ENCODE measurements at regions not wholly inside any gene's neighbourhood (a gene's known extent, or its start where the extent isn't known, plus 50 kb on each side); places are given as distances from the start of the nearest gene placed in this dataset.

DNA sequence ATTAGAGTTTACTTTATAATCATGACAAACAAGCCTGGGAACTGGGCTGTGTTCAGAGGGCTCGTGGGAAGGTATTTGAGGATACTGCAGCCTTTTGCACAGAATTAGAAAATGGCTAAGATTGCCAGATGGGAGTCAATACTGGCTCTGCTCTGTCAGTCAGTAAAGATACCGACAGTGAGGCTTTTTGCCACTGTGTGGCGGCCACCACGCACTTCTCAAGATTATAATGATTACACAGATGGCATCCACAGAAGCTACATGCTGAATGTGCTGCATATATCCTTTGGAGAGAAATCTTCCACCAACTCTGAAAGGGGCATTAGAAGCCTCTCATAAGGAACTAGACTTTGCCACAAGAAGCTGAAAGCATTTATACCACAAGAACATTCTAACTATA is 213.4 kb upstream of the PTBP2 start:
- no peak overlapping the region for H3K27ac ChIP-seq (ENCODE audit: low read length)
- H3K27me3 ChIP-seq (ENCODE audit: control insufficient read depth, insufficient read depth, low read length): no peaks in the 10 kb centered on the region
- no CpG with 5 or more reads among the region's 4 CpGs for WGBS (ENCODE audit: insufficient coverage, insufficient read length)
- no peaks in the 10 kb centered on the region for H3K36me3 ChIP-seq (ENCODE audit: control insufficient read depth, insufficient read depth, low read length)
- peaks cover 2% of the 10 kb centered on the region; the same call in 1 of the 2 replicates for H3K4me1 ChIP-seq (ENCODE audit: control insufficient read depth, insufficient read depth, low read length)
- no peak overlapping the region for H3K4me3 ChIP-seq (ENCODE audit: low read length)
- no peak for DNase-seq (ENCODE audit: low read depth, low spot score)
- H3K9me3 ChIP-seq (ENCODE audit: control insufficient read depth, insufficient read depth, low read length): no peaks in the 10 kb centered on the region

DNA sequence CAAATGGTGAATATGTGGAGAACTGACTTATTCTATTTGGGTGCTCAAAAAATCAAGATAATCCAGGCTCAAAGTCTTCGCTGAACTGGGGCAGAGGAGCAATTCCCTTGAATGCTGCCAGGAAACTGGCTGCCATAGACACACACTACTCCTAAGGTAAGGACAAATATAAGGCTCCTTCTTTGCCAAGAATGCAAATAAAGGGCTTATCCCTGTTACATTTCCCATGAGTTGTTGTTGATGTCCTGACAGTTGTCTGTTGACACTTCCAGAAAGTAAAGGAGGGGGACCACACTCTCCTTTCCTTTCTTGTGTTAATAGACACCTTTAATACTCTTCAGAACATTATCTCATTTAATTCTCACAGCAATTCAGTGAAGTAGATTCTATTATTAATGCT is 212.2 kb upstream of the PTBP2 start:
- DNase-seq (ENCODE audit: low read depth, low spot score): no peak
- H3K27me3 ChIP-seq (ENCODE audit: control insufficient read depth, insufficient read depth, low read length): no peaks in the 10 kb centered on the region
- peaks cover 2% of the 10 kb centered on the region; the same call in 1 of the 2 replicates for H3K4me1 ChIP-seq (ENCODE audit: control insufficient read depth, insufficient read depth, low read length)
- no peaks in the 10 kb centered on the region for H3K36me3 ChIP-seq (ENCODE audit: control insufficient read depth, insufficient read depth, low read length)
- WGBS (ENCODE audit: insufficient coverage, insufficient read length): no CpG with 5 or more reads among the region's 1 CpG
- H3K9me3 ChIP-seq (ENCODE audit: control insufficient read depth, insufficient read depth, low read length): no peaks in the 10 kb centered on the region
- H3K4me3 ChIP-seq (ENCODE audit: low read length): no peak overlapping the region
- H3K27ac ChIP-seq (ENCODE audit: low read length): no peak overlapping the region

DNA sequence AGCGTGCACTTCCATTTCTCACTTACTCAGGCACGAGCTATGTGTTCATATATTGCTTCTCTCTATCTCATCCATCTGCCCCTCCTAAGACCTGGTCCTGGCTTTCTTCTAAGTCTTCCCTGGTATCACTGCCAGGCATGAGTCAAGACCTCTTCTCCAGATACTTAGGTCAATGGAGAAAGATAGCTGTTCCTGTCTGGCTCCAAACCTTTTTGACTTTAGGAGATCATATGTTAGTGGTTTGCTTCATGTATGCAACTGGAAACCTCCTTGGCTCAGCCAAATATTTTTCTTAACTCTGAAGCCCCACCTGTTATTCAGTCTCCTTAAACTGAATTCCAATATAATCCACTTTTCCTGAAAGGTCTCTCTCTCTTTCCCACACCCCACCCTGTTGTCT is 211.6 kb upstream of the PTBP2 start:
- no peaks in the 10 kb centered on the region for H3K9me3 ChIP-seq (ENCODE audit: control insufficient read depth, insufficient read depth, low read length)
- H3K27me3 ChIP-seq (ENCODE audit: control insufficient read depth, insufficient read depth, low read length): no peaks in the 10 kb centered on the region
- no CpG with 5 or more reads among the region's 2 CpGs for WGBS (ENCODE audit: insufficient coverage, insufficient read length)
- H3K36me3 ChIP-seq (ENCODE audit: control insufficient read depth, insufficient read depth, low read length): no peaks in the 10 kb centered on the region
- H3K4me1 ChIP-seq (ENCODE audit: control insufficient read depth, insufficient read depth, low read length): peaks cover 2% of the 10 kb centered on the region; the same call in 1 of the 2 replicates
- DNase-seq (ENCODE audit: low read depth, low spot score): no peak
- H3K27ac ChIP-seq (ENCODE audit: low read length): no peak overlapping the region
- no peak overlapping the region for H3K4me3 ChIP-seq (ENCODE audit: low read length)

DNA sequence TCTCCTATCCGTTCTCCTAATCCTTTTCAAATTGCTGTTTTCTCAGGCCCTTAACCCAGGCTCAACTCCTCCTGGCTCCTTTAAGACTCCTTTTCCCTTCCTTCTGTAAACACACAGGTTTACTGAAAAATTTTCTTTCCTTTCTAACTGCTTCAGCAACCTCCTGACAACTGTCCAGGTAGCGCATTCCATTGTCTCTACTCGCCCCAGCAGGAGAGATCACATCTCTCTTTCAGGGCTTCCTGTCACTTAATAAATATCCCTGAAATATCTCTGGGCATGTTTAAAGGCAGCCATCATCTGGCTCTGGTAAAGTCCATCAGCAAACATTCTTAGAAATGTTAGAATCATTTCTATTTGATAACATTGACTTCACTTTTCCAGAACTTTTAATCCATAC is 211.2 kb upstream of the PTBP2 start:
- WGBS (ENCODE audit: insufficient coverage, insufficient read length): no CpG with 5 or more reads among the region's 3 CpGs
- no peak for DNase-seq (ENCODE audit: low read depth, low spot score)
- H3K4me3 ChIP-seq (ENCODE audit: low read length): no peak overlapping the region
- no peaks in the 10 kb centered on the region for H3K36me3 ChIP-seq (ENCODE audit: control insufficient read depth, insufficient read depth, low read length)
- H3K27ac ChIP-seq (ENCODE audit: low read length): no peak overlapping the region
- H3K4me1 ChIP-seq (ENCODE audit: control insufficient read depth, insufficient read depth, low read length): peaks cover 2% of the 10 kb centered on the region; the same call in 1 of the 2 replicates
- H3K9me3 ChIP-seq (ENCODE audit: control insufficient read depth, insufficient read depth, low read length): no peaks in the 10 kb centered on the region
- H3K27me3 ChIP-seq (ENCODE audit: control insufficient read depth, insufficient read depth, low read length): no peaks in the 10 kb centered on the region

DNA sequence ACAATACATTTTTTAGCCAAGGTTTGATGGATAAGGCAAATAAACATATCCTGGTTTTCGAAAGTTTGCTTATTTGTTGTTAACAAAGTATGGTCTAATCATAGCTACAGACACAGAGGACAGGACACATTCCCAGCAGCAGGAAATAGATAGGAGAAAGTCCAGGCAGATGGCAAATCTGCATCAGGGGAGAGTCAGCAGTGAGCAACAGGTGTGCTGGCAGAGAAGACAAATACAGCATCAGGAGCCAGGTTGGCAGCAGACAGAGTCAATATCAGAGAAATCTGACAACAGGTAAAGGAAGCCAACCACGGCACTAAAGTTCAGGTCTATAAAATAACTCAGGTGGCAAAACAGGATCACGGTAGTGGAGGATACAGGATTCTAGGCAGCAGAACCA is 210.7 kb upstream of the PTBP2 start:
- H3K27me3 ChIP-seq (ENCODE audit: control insufficient read depth, insufficient read depth, low read length): no peaks in the 10 kb centered on the region
- peaks cover 2% of the 10 kb centered on the region; the same call in 1 of the 2 replicates for H3K4me1 ChIP-seq (ENCODE audit: control insufficient read depth, insufficient read depth, low read length)
- H3K27ac ChIP-seq (ENCODE audit: low read length): no peak overlapping the region
- no peak for DNase-seq (ENCODE audit: low read depth, low spot score)
- WGBS (ENCODE audit: insufficient coverage, insufficient read length): no CpG with 5 or more reads among the region's 3 CpGs
- no peaks in the 10 kb centered on the region for H3K36me3 ChIP-seq (ENCODE audit: control insufficient read depth, insufficient read depth, low read length)
- no peaks in the 10 kb centered on the region for H3K9me3 ChIP-seq (ENCODE audit: control insufficient read depth, insufficient read depth, low read length)
- no peak overlapping the region for H3K4me3 ChIP-seq (ENCODE audit: low read length)

DNA sequence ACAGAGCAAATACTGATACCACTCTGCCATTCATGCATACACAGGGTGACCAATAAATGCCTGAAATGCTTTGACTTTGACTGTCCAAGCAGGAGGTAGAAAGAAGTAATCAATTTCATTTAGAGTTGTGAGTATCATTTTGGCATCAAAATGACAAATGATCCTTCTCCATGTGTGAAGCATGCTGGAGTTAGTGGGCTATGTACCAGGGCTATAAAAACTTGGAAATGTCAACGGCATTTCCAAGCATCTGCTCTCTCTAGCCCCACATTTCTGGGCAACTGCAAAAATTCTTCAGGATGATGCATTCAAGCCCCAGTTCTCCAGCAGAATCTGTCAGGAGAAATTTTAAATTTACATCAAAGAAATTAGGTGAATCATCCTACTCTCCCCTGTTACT is 208.4 kb upstream of the PTBP2 start:
- no peak for DNase-seq (ENCODE audit: low read depth, low spot score)
- H3K9me3 ChIP-seq (ENCODE audit: control insufficient read depth, insufficient read depth, low read length): no peaks in the 10 kb centered on the region
- no peaks in the 10 kb centered on the region for H3K36me3 ChIP-seq (ENCODE audit: control insufficient read depth, insufficient read depth, low read length)
- no peaks in the 10 kb centered on the region for H3K27me3 ChIP-seq (ENCODE audit: control insufficient read depth, insufficient read depth, low read length)
- H3K4me3 ChIP-seq (ENCODE audit: low read length): no peak overlapping the region
- no peak overlapping the region for H3K27ac ChIP-seq (ENCODE audit: low read length)
- peaks cover 2% of the 10 kb centered on the region; the same call in 1 of the 2 replicates for H3K4me1 ChIP-seq (ENCODE audit: control insufficient read depth, insufficient read depth, low read length)
- no CpG with 5 or more reads among the region's 1 CpG for WGBS (ENCODE audit: insufficient coverage, insufficient read length)

DNA sequence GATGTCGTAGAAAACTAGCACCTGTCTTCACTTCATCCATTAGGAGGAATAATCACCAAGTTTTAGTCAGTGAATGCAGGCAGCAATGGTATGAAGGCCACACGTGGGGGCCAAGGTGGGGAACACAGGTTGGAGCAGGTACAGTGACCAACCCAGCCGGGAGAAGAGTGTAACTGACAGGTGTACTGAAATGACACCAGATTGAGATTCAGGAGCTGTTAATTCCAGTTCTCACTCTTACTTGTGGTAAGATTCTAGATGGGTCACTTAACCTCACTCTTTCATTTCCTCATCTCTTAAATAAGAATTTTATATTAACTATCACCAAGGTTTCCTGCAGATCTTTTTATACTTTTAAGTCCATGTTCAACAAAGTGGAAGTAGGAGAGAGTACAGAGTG is 206.2 kb upstream of the PTBP2 start:
- H3K27me3 ChIP-seq (ENCODE audit: control insufficient read depth, insufficient read depth, low read length): no peaks in the 10 kb centered on the region
- no peak overlapping the region for H3K4me3 ChIP-seq (ENCODE audit: low read length)
- H3K4me1 ChIP-seq (ENCODE audit: control insufficient read depth, insufficient read depth, low read length): peaks cover 2% of the 10 kb centered on the region; the same call in 1 of the 2 replicates
- WGBS (ENCODE audit: insufficient coverage, insufficient read length): no CpG with 5 or more reads among the region's 3 CpGs
- H3K9me3 ChIP-seq (ENCODE audit: control insufficient read depth, insufficient read depth, low read length): no peaks in the 10 kb centered on the region
- no peaks in the 10 kb centered on the region for H3K36me3 ChIP-seq (ENCODE audit: control insufficient read depth, insufficient read depth, low read length)
- no peak overlapping the region for H3K27ac ChIP-seq (ENCODE audit: low read length)
- DNase-seq (ENCODE audit: low read depth, low spot score): no peak

DNA sequence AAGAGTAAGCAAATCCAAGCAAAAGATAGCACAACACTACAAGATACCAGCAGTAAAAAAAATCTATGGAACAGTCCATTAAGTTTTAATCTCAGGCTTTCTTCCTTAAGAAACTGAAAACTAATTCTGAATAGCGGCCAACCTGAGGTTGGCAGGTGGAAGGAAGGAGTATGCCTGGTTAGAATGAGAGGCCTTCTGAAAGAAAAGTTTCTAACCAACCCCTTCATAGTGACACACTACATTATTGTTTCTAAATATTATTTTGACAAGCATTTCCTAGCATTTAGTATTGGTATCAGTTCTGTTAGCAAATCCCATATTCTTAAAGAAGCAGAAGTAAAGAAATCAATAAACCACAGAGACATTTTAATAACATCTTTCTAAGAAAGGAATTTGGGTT is 205.7 kb upstream of the PTBP2 start:
- Histone ChIP-seq H3K9me3 (ENCODE audit: control insufficient read depth, insufficient read depth, low read length) (no peaks in the 10 kb centered on the region), H3K27ac (ENCODE audit: low read length) (no peak overlapping the region), H3K36me3 (ENCODE audit: control insufficient read depth, insufficient read depth, low read length) (no peaks in the 10 kb centered on the region), H3K4me3 (ENCODE audit: low read length) (no peak overlapping the region), H3K4me1 (ENCODE audit: control insufficient read depth, insufficient read depth, low read length) (peaks cover 1% of the 10 kb centered on the region; the same call in 1 of the 2 replicates), H3K27me3 (ENCODE audit: control insufficient read depth, insufficient read depth, low read length) (no peaks in the 10 kb centered on the region)
- no peak for DNase-seq (ENCODE audit: low read depth, low spot score)
- no CpG with 5 or more reads among the region's 1 CpG for WGBS (ENCODE audit: insufficient coverage, insufficient read length)

DNA sequence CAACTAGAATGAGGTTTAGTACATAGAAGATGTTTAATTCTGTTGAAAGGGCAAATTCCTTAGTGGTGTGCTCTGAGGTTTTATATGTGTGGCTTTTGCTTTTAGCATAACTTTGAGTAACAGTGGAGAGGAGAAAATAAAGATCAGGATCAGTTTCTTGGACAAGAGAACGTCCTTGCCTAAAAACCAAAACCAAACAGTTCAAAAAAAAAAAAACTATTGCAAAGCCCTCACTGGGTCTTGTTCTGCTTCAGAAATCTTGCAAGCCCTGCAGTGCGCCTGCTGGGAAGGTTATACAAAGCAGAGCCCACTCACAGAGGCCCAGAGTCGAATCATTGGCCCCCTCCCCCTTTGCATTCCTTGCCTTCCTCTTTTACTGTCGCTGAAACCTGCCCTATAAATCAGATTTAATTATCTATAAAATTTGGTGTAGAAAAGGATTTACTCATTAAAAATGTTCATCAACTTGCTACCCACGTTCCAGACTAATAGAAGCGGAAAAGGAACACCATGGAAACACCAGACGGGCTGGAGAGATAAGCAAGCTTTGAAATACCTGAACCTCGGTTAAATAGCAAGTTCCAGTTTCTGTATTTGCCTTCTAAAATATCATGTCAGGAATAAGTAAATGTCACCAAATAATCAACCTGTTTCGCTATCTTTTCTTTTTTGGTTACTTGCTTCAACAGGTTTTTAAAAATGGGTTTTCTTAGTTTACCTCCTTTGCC is 201.6 kb upstream of the PTBP2 start:
- Histone ChIP-seq H3K27ac (ENCODE audit: low read length) (no peak overlapping the region), H3K9me3 (ENCODE audit: control insufficient read depth, insufficient read depth, low read length) (no peaks in the 10 kb centered on the region), H3K4me1 (ENCODE audit: control insufficient read depth, insufficient read depth, low read length) (peaks cover 2% of the 10 kb centered on the region; the same call in 1 of the 2 replicates), H3K4me3 (ENCODE audit: low read length) (no peak overlapping the region), H3K27me3 (ENCODE audit: control insufficient read depth, insufficient read depth, low read length) (no peaks in the 10 kb centered on the region), H3K36me3 (ENCODE audit: control insufficient read depth, insufficient read depth, low read length) (no peaks in the 10 kb centered on the region)
- WGBS (ENCODE audit: insufficient coverage, insufficient read length): no CpG with 5 or more reads among the region's 9 CpGs
- DNase-seq (ENCODE audit: low read depth, low spot score): no peak

DNA sequence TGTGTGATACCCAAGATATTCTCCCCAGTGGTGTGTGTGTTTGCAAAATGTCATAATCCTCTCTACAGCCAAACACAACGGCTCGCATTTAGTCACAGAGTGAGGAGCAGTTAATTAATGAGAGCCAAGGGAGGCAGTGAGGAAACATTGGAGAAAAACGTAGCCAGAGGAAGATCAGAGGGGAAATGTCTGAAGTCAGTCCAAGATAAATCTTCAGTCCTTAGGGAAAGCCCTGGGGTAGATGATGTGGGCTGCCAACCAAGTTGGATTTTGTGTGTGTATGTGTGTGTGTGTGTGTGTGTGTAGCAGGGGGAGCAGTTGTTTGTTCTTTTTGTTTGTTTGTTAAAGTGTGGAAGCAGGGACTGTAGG is 201.0 kb upstream of the PTBP2 start:
- Histone ChIP-seq H3K27ac (ENCODE audit: low read length) (no peak overlapping the region), H3K9me3 (ENCODE audit: control insufficient read depth, insufficient read depth, low read length) (no peaks in the 10 kb centered on the region), H3K4me3 (ENCODE audit: low read length) (no peak overlapping the region), H3K36me3 (ENCODE audit: control insufficient read depth, insufficient read depth, low read length) (no peaks in the 10 kb centered on the region), H3K4me1 (ENCODE audit: control insufficient read depth, insufficient read depth, low read length) (peaks cover 2% of the 10 kb centered on the region; the same call in 1 of the 2 replicates), H3K27me3 (ENCODE audit: control insufficient read depth, insufficient read depth, low read length) (no peaks in the 10 kb centered on the region)
- DNase-seq (ENCODE audit: low read depth, low spot score): no peak
- WGBS (ENCODE audit: insufficient coverage, insufficient read length): no CpG with 5 or more reads among the region's 3 CpGs

DNA sequence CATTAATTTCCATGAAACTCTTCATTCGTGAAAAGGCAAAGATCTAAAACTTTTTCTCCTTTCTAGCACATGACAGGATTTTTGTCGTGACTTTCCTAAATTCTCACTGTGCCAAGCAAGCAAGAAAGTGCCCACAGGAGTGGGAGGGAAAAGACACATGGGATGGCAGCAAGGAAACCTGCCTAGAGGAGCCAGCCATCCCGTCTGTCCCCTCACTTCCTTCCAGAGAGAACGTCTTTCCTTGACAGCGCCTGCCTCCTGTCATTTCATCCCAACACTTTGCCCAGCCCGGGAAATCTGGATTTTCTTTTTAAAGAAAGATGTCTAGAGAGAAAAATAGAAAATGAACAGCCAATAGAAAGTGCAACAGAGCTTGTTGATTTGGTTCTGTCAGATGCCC is 200.6 kb upstream of the PTBP2 start:
- no peaks in the 10 kb centered on the region for H3K36me3 ChIP-seq (ENCODE audit: control insufficient read depth, insufficient read depth, low read length)
- no peaks in the 10 kb centered on the region for H3K9me3 ChIP-seq (ENCODE audit: control insufficient read depth, insufficient read depth, low read length)
- no peaks in the 10 kb centered on the region for H3K27me3 ChIP-seq (ENCODE audit: control insufficient read depth, insufficient read depth, low read length)
- DNase-seq (ENCODE audit: low read depth, low spot score): no peak
- H3K27ac ChIP-seq (ENCODE audit: low read length): no peak overlapping the region
- no peak overlapping the region for H3K4me3 ChIP-seq (ENCODE audit: low read length)
- WGBS (ENCODE audit: insufficient coverage, insufficient read length): no CpG with 5 or more reads among the region's 6 CpGs
- peaks cover 2% of the 10 kb centered on the region; the same call in 1 of the 2 replicates for H3K4me1 ChIP-seq (ENCODE audit: control insufficient read depth, insufficient read depth, low read length)

Data from iPS DF 6.9 (cell line).